ENCODE measurements at regions not wholly inside any gene's neighbourhood (a gene's known extent, or its start where the extent isn't known, plus 50 kb on each side); places are given as distances from the start of the nearest gene placed in this dataset.

DNA sequence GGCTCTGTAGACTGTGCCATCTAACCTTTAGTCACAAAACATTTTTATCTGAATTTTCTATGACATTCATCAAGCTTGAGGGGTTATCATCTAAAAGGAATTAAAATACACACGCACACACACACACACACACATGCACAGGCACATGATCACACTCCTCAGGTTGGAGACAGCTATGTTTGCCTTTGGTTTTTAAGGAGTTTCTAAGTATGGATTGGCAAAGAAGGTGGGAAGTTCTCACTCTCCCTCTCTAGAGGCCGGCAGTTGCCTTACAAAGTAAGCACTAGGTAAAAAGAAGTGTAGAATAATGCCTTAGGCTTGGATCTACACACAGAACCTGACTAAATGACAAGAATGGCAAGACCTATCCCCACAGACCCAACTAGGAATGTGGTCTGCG lies 437.1 kb downstream of the ZEB2 start:
- TF ChIP-seq POLR2A (IDR thresholded peaks at IDR 0.05) (no peak), POLR2AphosphoS5 (IDR thresholded peaks at IDR 0.05) (no peak)
- TF ChIP-seq, protein P1, sequence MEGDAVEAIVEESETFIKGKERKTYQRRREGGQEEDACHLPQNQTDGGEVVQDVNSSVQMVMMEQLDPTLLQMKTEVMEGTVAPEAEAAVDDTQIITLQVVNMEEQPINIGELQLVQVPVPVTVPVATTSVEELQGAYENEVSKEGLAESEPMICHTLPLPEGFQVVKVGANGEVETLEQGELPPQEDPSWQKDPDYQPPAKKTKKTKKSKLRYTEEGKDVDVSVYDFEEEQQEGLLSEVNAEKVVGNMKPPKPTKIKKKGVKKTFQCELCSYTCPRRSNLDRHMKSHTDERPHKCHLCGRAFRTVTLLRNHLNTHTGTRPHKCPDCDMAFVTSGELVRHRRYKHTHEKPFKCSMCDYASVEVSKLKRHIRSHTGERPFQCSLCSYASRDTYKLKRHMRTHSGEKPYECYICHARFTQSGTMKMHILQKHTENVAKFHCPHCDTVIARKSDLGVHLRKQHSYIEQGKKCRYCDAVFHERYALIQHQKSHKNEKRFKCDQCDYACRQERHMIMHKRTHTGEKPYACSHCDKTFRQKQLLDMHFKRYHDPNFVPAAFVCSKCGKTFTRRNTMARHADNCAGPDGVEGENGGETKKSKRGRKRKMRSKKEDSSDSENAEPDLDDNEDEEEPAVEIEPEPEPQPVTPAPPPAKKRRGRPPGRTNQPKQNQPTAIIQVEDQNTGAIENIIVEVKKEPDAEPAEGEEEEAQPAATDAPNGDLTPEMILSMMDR (IDR thresholded peaks at IDR 0.05 in 8 of 11, conservative IDR thresholded peaks at IDR 0.05 in 3 of 11) = no peak
- H3K27ac ChIP-seq = no peak overlapping the region
- 92 to 99% (median 97%) methylated on average over 3 of the region's 3 CpGs for WGBS, 5 donors

DNA sequence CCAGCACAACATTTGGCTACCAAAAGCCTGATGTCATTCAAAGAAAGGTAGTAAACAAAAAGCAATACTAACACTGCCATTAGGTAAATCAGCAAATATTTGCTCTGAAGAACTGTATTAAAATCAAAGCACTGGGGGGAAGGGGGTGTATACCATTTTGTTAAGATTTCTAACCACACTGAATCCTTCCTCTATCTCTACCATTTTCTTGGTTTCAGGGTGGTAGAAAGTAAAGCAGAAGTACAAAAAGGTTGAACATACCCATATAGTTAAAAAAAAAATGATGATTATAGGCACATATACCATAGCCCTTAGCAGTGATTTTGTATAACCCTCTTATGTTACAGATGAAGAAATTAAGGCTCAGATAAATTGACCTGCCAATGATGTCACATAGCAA lies 437.6 kb downstream of the ZEB2 start:
- peaks cover 0 to 9% (median 0%) of the 10 kb centered on the region in 6 donors for H3K36me3 ChIP-seq
- TF ChIP-seq, protein P1 (IDR thresholded peaks at IDR 0.05 in 8 of 11, conservative IDR thresholded peaks at IDR 0.05 in 3 of 11) = no peak
- TF ChIP-seq POLR2A (IDR thresholded peaks at IDR 0.05) = no peak
- TF ChIP-seq POLR2AphosphoS5 (IDR thresholded peaks at IDR 0.05) = no peak
- intact Hi-C loops (cut with DNase I; ENCODE audit: low total_unique reads) = no loop called here
- H3K9me3 ChIP-seq = no peaks in the 10 kb centered on the region
- DNase-seq = no peak
- H3K27ac ChIP-seq = no peak overlapping the region
- no peak overlapping the region for H3K4me3 ChIP-seq
- H3K4me1 ChIP-seq = peaks cover 0 to 9% (median 0%) of the 10 kb centered on the region in 6 donors
- no peaks in the 10 kb centered on the region for H3K27me3 ChIP-seq (replicated peaks in 1 of 7)

More for the DNA sequence above, 437.1 kb downstream of the ZEB2 start:
- Histone ChIP-seq H3K4me3 (no peak overlapping the region), H3K27me3 (replicated peaks in 1 of 7) (no peaks in the 10 kb centered on the region), H3K9me3 (no peaks in the 10 kb centered on the region), H3K4me1 (peaks cover 0 to 9% (median 0%) of the 10 kb centered on the region in 6 donors), H3K36me3 (peaks cover 0 to 9% (median 0%) of the 10 kb centered on the region in 6 donors)
- intact Hi-C loops (cut with DNase I; ENCODE audit: low total_unique reads) = no loop called here
- no peak for DNase-seq

DNA sequence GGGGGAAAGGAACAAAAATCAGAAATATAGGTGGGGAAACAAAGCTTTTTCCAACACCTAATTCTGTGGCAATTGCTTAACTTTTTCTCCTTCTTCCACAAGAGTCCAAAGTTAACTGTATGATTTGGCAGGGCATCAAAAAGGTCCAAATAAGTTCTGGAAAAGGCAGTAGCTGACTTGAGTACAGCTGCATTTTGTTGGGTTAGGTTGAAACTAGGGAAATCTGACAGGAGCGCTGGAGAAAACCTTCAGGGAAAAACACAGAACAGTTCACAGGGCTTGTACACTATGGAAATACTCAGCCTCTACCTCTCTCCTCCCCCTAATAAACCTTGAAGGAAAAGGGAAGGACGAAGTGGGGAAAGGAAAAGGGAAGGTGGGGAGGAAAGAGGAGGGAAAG lies 438.6 kb downstream of the ZEB2 start:
- TF ChIP-seq, protein P1 (IDR thresholded peaks at IDR 0.05 in 8 of 11, conservative IDR thresholded peaks at IDR 0.05 in 3 of 11) = no peak
- TF ChIP-seq POLR2A (IDR thresholded peaks at IDR 0.05) (no peak), POLR2AphosphoS5 (IDR thresholded peaks at IDR 0.05) (no peak)
- no peaks in the 10 kb centered on the region for H3K9me3 ChIP-seq
- H3K4me3 ChIP-seq = no peak overlapping the region
- H3K36me3 ChIP-seq = peaks cover 0 to 9% (median 0%) of the 10 kb centered on the region in 6 donors
- DNase-seq = no peak
- WGBS, 5 donors = 71 to 87% (median 84%) methylated on average over 2 of the region's 2 CpGs
- intact Hi-C loops (cut with DNase I; ENCODE audit: low total_unique reads) = no loop called here
- no peaks in the 10 kb centered on the region for H3K27me3 ChIP-seq (replicated peaks in 1 of 7)
- peaks cover 0 to 9% (median 0%) of the 10 kb centered on the region in 6 donors for H3K4me1 ChIP-seq
- no peak overlapping the region for H3K27ac ChIP-seq

DNA sequence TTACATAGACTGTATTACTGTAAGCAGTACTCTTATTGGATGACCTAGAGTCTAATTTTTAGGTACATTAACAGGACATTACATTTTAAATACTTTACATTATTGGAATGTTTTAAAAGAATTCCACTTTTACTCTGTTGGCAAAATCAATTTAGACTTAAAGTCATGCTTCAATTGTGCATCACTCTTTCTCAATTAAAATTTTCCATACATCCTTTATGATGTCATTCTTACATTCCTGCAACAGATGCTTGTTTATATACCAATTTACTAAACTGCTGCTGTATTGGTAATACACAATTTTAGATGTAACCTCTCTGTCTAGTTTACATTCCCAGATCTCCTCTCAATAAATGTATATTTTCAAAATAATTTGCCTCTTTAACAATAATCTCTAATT lies 440.1 kb downstream of the ZEB2 start:
- no peak overlapping the region for H3K4me3 ChIP-seq
- intact Hi-C loops (cut with DNase I; ENCODE audit: low total_unique reads) = no loop called here
- H3K27ac ChIP-seq = no peak overlapping the region
- DNase-seq = no peak
- H3K4me1 ChIP-seq = peaks cover 0 to 9% (median 0%) of the 10 kb centered on the region in 6 donors
- no peaks in the 10 kb centered on the region for H3K9me3 ChIP-seq
- no peaks in the 10 kb centered on the region for H3K27me3 ChIP-seq (replicated peaks in 1 of 7)
- TF ChIP-seq, protein P1 (IDR thresholded peaks at IDR 0.05 in 8 of 11, conservative IDR thresholded peaks at IDR 0.05 in 3 of 11) = no peak
- TF ChIP-seq POLR2A (IDR thresholded peaks at IDR 0.05) = no peak
- peaks cover 0 to 9% (median 0%) of the 10 kb centered on the region in 6 donors for H3K36me3 ChIP-seq

Measured in spleen (tissue), 11 donors.